ENCODE measurements at regions not wholly inside any gene's neighbourhood (a gene's known extent, or its start where the extent isn't known, plus 50 kb on each side); places are given as distances from the start of the nearest gene placed in this dataset.

DNA sequence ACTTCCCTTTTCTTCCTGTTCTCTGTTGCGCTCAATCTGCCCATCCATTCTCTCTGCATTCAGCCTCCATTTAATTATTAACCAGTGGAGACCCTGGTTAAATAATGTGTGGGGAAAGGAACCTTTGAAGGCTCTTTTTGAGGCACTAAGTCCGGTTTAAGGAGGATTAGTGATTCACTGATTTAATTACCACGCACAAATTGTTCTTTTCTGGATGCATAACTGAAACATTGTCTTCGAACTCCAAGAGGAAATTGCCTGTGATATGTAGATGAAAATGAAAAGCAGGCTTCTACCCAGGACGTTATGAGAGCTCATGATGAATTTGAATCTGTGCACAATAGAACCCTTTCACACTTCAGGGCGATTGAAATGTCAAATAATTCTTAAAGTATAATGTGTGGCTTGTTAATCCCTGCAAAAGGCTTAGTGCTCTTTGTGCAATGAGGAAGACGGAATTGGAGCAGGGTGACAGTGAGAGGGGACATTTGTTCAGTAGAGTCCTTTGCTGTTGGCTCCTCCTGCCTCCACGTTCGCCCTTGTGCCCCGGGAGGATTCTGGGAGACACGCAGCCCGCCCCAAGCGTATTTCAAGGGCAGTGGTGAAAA lies 51.1 kb upstream of the ZNF236 start:
- DNase-seq: no peak

DNA sequence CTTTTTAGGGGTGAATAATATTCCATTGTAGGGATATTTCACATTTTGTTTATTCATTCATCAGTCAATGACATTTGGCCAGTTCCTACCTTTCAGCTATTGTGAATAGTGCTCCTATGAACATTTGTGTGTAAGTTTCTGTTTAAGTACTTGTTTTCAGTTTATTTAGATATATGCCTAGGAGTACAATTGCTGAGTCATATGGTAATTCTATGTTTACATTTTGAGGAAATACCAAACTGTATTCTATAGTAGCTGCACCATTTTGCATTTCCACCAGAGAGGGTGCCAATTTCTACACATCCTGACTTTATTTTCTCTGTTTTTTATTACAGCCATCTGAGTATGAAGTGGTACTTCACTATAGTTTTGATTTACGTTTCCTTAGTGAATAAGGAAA lies 54.4 kb upstream of the ZNF236 start:
- no peak for DNase-seq

DNA sequence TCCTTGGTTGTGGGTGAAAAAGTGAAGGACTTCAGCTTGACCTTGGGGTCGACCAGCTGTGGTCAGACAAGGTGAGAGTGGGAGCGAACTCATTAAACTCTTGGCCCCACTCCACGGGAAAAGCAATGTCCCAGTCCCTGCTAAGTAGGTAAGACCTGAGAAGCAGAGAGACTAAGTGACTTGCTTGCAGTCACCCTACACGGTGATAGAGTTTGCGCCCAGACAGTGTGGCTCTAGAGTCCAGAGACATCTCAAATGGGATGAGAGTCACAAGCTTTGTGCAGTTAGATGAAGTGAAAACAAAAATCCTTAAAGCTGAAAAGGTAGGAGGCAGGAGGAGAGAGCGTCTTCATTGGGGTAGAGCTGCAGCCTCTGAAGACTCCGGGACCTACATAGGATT lies 55.9 kb upstream of the ZNF236 start:
- DNase-seq: no peak

DNA sequence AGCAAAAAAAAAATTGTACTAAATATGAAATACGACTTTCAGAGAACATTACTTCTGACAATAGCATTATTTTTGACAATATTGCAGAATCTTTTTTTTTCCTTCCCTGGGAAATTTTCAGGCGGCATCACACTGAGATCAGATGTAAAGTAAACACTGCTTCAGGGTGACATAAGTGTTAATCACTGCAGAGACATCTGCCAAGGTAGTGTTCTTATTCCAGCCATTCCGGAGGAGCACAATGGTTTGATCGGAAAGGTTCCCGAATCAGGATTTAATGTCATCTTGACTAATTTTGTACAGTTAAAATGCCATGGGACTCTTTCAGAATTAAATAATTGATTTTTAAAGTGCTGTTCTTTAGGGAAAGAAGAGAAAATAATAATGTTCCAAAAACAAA lies 56.7 kb upstream of the ZNF236 start:
- DNase-seq: no peak

DNA sequence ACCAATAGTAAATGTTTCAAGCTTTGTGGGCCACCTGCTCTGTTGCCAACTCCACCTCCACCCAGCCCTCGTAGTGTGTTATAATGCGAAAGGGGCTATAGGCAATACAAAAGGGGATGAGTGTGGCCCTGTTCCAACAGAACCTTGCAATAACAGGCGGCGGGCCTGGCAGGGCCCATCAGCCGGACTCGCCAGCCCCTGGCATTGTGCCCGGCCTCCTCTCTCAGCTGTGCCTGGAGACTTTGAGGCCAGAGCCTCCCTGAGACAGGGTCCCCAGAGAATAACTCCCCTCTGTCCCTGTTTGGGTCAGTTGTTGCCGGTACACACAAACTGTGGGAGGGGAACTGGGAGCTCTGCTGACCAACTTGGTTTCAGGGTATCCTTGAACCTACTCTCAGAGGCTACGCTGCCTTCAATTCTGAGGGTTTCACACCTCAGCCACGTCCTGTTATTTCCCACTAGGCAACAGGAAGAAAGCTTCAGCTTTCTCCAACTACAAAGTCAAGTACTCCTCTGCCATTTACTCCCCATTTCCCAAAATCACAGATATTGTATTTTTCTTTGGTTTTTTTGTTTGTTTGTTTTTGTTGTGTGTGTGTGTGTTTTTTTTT lies 58.0 kb upstream of the ZNF236 start:
- no peak for DNase-seq

DNA sequence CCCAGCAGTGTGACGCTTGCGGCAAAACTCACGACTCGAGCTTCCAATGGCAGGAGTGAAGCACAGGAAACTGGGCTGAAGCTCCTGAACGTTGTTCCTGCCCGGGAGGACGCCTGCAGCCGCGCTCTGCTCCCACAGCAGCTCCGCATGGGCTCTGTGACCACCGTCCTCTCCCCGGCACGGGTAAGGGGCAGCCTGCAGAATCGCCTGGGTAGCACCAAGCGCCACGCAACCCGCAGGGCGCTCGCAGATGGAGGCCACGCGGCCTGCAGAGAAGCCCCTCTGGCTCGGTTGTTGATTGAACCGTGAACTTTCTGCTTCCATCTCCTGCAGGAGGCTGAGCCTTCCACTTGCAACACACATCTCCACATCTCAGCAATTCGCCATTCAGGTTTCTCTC lies 63.3 kb upstream of the ZNF236 start:
- DNase-seq: no peak

DNA sequence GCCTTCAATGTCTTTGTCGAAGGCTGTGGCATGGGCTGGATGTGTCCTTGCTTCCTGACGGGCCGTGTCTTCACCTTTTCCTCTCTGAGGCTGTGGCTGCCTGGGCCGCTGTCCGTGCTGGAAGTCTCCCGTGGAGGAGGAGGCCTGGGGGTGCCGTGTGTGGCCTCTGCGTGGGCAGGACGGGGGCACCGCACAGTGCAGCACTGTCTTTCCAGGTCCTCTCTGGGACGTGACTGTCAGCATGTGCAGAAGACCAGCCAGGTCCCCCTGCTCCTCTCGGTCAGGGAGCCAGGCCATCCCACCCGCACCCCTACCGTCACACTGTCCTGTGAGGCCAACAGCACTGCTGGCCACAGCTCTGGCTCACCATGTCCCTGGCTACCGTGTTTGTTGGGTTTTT lies 64.4 kb upstream of the ZNF236 start:
- no peak for DNase-seq

DNA sequence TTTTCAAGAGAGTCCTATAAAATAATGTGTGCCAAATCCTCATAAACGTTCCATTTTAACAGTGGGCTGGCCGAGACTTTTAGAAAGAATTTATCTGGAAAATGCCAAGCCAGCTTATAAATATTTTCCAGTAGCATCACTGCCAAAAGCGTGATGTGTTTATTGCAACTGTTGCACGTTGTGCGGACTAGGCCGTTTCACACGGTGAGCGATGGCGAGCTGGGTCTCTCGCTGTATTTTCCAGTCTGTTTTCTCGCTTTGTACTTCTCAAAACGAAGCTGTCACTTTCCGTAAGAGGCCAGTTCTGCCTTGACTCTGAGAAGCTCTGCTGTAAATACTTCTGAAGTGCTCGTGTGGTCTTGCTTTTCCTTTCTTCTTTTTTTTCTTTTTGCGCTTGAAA lies 65.0 kb upstream of the ZNF236 start:
- DNase-seq: no peak

DNA sequence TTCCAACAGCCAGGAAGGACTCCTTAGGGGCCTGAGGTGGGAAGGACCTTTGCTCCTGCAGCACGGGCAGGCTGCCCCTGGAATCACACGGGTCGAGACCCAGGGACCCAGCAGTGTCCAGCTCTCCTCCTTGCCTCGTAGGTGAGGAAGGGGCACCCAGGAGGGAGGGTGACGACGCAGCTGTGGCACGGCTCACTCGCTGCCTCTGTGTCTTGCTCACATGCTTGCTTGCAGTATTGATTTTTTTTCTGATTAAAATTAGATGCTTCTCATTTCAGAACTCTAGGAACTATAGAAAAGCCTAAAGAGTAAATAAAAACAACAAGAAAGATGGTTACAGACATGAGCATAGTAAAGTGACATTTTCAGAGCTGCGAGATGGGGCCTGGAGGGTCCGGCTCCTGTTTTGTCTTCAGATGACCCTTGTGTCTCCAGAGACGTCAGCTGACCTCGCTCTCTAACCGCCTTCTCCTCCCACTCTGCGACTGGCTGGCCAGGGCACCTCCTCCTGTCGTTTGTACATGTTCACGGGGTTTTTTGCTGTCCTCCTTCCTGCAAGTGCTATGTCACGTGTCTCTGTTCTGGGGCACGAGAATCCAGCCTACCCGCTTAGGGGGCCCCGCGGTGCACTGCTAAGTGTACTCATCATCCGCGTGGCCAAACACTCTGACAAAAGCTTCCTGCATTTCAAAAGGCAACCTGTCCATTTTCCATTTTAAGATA lies 65.7 kb upstream of the ZNF236 start:
- no peak for DNase-seq

DNA sequence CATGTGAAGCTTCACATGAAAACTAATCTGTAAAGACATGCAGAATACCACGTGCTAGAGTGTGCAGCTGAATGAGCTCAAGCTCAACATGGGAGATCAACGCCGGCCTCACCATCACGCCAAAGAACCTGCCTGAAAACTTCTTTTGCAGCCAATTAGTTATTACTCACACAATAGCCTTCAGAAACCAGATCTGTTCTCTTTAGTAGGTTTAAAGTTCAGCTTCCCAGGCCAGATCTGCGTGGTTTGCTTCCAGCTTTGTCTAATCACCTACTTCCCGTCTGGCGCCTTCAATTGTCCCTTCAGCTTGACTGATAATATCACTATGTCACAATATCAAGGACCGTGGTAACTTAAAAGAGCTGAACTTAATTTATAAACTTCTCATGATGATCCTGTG lies 68.0 kb upstream of the ZNF236 start:
- DNase-seq: no peak

DNA sequence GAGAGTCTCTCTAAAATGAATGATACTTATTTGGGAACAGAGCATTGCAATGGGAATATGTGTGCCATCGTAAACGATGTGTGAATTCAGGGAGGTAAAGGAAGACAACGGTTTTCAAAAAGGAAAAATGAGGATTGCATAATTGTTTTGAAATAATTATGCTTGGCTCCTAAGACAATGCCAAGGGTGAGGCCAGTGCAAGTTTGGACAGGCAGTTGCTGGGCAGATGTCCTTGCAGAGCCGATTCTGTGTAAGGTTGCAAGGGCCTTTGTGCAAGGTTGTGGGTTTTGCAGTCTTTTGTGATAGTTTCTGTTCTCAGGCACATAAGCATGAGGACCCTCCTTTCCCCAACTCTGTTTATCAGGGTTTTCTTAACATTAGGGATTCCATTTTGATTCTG lies 70.0 kb upstream of the ZNF236 start:
- no peak for DNase-seq

DNA sequence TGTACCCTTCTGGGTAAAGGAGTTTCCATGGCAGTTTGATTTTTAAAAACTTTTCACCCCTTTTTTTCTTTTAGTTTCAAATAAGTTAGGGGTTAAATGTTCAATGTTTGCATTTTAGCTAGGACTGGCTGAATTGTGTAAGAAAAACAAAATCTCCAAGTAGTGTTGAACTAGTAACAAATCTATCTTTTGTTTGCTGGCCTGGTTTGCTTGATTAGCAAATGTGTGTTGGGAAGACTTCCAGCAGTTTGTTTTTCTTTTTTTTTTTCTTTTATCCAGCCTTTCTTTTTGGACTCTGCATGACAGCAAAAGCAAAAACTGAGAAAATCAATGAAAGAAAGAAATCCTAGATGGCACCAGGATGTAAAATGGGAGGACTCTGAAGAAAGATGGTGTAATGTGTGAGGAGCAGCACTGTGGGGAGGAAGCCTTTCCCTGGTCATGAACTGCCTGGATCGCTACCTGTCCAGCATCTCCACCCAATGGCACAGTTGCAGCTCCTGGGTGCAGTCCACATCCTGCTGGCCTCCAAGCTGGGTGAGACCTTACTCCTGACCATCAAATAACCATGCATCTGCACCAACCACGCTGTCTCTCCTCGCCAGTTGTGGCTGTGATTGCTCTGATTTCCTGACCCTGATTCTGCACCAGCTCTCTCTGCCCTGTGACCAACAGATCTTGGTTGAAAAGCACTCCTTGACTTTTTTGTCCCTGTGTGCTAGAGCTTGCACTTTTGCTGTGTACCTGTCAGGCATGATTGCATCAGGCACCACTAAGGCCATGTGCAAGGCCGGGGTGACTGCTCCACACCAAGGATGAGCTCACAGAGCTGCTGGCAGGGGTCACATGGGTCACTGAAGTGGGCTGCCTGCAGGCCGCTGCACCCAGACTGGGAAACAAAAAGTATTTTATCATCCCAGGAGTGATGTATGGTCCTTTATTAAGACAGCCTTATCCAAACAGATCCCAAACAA lies 71.2 kb upstream of the ZNF236 start:
- DNase-seq: no peak

DNA sequence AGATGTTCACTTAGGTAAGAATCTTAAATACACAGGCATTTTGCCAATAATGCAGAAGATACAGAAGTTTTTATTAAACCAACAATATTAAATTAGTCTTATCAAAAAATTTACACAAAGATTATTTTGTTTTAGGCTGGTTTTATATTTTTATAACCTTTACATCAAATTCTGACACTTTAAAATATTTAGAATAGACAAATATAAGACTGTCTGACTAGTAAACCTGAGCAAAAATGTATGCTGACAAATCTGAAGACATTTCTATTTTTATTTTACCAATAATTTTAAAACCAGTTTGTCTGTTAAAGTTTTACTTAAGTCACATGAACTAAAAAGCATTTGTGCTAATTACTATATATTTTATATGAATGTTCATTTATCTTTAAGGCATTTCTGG lies 72.1 kb upstream of the ZNF236 start:
- no peak for DNase-seq

DNA sequence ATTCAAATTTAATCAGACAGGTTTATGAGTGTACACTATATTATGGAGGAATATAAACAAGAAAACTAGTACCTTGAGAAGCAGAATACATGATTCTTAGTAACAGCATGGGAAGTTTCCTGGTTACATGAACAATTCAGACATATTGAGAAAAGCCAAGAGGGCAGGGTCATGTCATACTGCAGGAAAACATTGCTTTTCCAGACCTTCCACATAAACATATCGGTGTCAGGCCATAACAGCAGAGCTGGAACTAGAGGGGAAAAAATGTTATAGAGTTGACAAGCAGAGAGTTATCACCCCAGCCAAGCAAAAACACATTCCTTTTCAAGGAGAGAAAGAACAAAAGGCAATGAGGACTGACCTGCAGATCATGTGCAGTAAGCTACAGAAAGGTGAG lies 74.7 kb upstream of the ZNF236 start:
- no peak for DNase-seq

DNA sequence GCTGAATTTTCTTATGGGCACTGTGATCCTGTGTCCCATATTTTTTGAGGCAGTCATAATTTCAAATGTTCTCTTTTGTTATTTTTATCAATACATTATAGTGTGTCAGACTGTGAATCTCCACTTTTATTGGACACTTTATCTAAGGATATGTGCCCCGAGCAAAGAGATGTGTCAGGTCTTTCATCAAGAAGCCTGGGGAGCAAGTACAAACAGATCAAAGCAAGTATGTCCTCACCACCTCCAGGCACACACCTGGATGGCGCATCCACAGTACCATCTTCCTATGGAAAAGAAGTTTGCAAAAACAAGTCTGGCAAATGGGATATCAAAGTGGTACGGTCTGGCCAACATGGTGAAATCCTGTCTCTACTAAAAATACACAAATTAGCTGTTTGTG lies 81.0 kb upstream of the ZNF236 start:
- no peak for DNase-seq

DNA sequence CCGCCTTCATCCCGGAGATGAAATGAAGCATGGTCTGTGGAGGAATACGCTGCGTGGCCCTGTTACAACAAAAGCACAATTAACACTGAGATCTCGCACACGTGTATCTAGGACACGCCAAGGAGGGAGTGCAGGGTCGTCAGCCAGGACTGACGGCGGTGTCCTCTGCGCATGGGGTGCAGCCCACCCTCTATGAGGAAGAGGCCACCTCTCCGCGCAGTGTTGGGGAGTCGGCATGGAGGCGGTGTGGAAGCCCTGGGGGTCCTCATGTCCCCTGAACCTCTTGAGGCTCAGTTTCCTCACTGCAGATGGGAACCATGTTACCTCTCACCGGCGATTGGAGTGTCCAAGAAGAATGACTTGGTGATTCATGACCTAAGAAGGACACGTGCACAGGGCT lies 86.0 kb upstream of the ZNF236 start:
- DNase-seq: no peak

DNA sequence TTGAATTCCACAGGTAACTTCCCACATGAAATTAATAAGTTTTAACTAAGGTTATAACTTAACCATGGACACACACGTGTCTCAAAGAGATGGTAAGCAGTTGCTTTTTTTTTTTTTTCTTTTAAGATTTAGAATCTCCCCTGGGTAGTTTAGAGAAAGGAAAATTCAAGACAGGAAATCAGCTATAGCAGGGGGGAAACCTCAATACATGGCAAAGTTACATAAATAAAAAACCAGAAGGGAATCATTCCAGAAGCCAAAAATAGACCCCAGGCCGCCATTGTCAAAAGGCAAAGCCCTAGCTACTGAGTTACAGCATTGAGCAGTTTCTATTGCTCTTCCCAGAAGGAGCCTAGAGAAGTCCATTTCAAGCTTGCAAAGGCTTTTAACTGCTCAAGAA lies 91.5 kb upstream of the ZNF236 start:
- DNase-seq: no peak

DNA sequence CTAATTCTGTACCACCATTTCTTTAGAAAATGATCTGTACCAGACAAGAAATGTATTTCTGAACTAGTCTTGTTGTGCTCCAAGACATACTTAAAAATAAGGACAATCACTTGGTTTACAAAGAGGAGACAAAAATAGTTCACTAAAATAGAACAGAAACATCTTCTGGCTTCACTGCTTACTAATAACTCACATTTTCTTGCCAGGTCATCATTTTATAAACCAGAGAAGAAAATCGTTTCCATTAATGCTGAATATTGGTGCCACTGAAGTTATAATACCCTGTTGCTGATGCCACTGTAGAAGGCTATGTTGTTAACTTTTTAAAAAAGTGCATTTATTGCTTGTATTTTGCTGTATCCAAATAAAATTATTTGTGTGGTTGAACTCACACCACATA lies 94.8 kb upstream of the ZNF236 start:
- DNase-seq: no peak

DNA sequence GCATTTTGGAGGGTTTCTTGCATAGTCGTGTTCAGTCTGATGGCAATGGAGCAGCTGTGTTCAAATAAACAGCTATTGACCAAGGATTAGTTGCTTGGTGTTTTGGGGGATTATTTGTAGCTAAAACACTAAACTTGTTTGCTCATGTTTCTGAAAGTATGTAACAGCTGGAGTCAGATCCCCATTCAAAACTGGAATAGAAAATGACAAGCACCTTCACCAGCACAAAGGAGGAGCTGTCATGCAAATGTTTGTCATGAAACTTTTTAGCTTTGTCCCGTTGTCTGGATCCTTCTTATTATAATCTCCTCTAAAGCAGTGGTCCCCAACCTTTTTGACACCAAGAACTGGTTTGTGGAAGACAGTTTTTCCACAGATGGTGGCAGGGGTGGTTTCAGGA lies 96.9 kb upstream of the ZNF236 start:
- no peak for DNase-seq

DNA sequence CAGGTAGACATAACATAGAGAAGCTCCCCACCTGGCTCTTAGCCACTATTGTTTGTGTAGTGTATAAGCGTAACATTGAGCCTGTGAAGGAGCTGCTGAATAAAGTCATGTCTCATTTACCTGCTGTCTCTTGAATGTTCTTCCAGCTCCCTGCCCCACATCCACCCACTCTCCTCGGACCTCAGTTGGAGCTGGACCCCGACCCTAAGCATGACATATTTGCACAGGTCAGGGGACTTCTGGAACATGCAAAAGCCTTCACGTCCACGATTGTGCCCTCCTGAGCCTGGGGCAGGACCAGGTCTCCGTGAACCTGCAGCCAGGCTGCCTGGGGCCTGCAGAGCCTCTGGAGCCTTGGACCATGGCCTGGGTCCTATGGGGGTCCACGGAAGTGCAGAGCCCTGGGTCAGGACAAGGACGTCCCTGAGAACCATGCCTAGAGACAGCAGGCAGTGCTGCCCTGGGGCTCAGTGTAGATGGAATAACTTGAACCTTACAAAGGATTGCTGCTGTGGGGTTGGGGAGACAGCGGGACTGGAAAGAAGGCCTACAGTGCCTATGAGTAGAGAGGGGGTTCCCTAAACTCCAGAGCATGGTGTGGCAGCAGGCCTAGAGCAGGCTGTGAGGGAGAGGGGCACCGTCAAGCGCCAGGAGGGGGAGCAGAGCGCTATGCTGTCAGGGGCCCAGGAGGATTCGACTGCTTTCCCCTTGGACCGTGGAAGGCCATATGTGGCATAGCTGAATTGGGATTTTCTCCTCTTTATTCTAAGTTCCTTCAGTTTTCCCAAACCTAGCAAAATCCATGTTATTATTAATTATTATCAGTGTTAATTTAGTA lies 99.9 kb upstream of the ZNF236 start:
- DNase-seq: no peak

DNA sequence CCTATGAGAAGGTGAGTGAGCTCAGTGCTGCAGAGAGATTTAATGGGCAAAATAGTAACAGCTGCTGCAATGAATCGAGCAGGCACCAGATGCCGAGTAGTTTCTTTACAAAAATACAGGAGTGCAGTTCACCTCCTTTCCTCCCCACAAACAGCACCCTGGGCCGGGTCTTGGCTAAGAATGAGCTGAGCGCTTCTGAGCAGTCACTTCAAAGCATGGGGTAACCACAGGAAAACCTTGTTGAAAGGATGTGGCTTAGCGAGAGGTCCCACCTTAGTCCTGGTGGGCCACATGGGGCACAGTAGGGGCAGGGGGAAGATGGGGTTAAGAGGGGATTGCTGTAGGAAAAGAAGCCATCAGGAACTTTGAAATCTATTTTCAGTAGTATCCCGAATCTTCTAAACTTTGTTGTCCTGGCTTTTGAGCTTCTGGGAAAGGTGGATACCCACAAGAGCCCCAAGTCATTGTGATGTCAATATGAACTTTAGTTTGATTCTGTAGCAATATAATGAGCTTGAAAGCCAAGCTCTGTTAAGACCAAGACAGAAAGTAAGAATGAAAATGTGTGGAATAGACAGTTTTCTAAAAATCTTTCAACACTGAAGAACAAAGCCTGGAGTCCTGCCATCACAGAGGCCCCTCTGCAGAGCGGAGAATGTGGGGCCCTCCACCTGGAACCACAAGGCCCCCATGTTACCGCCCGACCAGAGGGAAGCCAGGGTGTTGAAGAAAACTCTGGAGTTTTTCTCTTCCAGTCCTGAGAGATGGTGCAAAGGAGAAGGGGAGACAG lies 101.0 kb upstream of the ZNF236 start:
- peak; percentile 30 for DNase-seq

DNA sequence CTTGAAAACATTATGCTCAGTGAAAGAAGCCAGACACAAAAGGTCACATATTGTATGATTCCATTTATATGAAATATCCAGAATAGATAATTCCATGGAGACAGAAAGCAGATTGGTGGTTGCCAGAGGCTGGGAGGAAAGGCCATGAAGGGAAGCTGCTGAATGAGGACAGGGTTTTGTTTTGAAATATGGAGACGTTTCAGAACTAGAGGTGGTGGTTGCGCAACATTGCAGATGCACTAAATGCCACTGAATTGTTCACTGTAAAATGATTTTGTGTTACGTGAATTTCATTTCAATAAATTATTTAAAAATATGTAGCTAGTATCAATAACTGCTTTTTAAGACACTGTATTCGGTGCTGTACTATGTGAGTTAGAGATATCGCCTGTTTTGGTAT lies 101.7 kb upstream of the ZNF236 start:
- no peak for DNase-seq

Data from KG1 (cell line).